GM23338 (cell line): ENCODE measurements at regions not wholly inside any gene's neighbourhood (a gene's known extent, or its start where the extent isn't known, plus 50 kb on each side); places are given as distances from the start of the nearest gene placed in this dataset.

ENCODE experiments used
- ATAC-seq: fragments of 200-7000 bp; cut with Tn5 transposase; 3 replicates; pipeline ENCODE4 v1.9.1; 2020
- DNase-seq: peaks from one replicate; pipeline ENCODE4 v3.0.0-alpha.2; 2015; ENCODE audit warnings: low spot score
- H2AFZ ChIP-seq: fragments of 200-600 bp; sonication (generic); 2 replicates; pipeline ENCODE4 v1.8.0; 2016; ENCODE audit warnings: antibody characterized with exemption, mild to moderate bottlenecking, moderate library complexity
- H3F3A ChIP-seq: fragments of 200-600 bp; sonication (generic); replicated peaks from 2 replicates; pipeline ENCODE4 v1.8.0; 2017; ENCODE audit warnings: antibody characterized with exemption, mixed run types, low read depth
- H3K27ac ChIP-seq: fragments of 200-600 bp; sonication (generic); 2 replicates; pipeline ENCODE4 v1.6.1; 2016; ENCODE audit warnings: low read depth
- H3K27me3 ChIP-seq: fragments of 200-600 bp; sonication (generic); 2 replicates; pipeline ENCODE4 v1.8.0; 2016; ENCODE audit warnings: mild to moderate bottlenecking, mixed run types, moderate library complexity; ENCODE audit not compliant: insufficient read depth
- H3K36me3 ChIP-seq: fragments of 200-600 bp; sonication (generic); 2 replicates; pipeline ENCODE4 v1.8.0; 2016; ENCODE audit warnings: mild to moderate bottlenecking; ENCODE audit not compliant: insufficient read depth
- H3K4me1 ChIP-seq: fragments of 200-600 bp; sonication (generic); 2 replicates; pipeline ENCODE4 v1.8.0; 2016; ENCODE audit warnings: mild to moderate bottlenecking, moderate library complexity; ENCODE audit not compliant: insufficient read depth
- H3K4me2 ChIP-seq: fragments of 200-600 bp; sonication (generic); 2 replicates; pipeline ENCODE4 v1.7.1; 2017; ENCODE audit warnings: mixed run types
- H3K4me3 ChIP-seq: fragments of 200-600 bp; sonication (generic); 2 replicates; pipeline ENCODE4 v1.6.1; 2016; ENCODE audit warnings: mixed run types
- H3K79me2 ChIP-seq: fragments of 200-600 bp; sonication (generic); replicated peaks from 2 replicates; pipeline ENCODE4 v1.8.0; 2017; ENCODE audit warnings: mild to moderate bottlenecking; ENCODE audit not compliant: insufficient read depth
- H3K9me2 ChIP-seq: fragments of 200-600 bp; sonication (generic); 2 replicates; pipeline ENCODE4 v1.8.0; 2017; ENCODE audit not compliant: insufficient read depth
- H4K20me1 ChIP-seq: fragments of 200-600 bp; sonication (generic); replicated peaks from 2 replicates; pipeline ENCODE4 v1.8.0; 2017; ENCODE audit warnings: mild to moderate bottlenecking; ENCODE audit not compliant: insufficient read depth
- H3K27ac Mint-ChIP-seq: 2 replicates; pipeline ENCODE4 v1.8.0; 2020; ENCODE audit warnings: inconsistent platforms, mild to moderate bottlenecking, moderate library complexity, mixed read lengths
- H3K27me3 Mint-ChIP-seq: 3 replicates; pipeline ENCODE4 v1.8.0; 2022; ENCODE audit warnings: low read depth, mild to moderate bottlenecking, moderate library complexity, mixed read lengths, inconsistent platforms; ENCODE audit not compliant: insufficient read depth, poor library complexity
- H3K36me3 Mint-ChIP-seq: 3 replicates; pipeline ENCODE4 v1.8.0; 2021; ENCODE audit warnings: low read depth, mild to moderate bottlenecking, inconsistent platforms, moderate library complexity, mixed read lengths
- H3K4me1 Mint-ChIP-seq: 3 replicates; pipeline ENCODE4 v1.8.0; 2020; ENCODE audit warnings: mild to moderate bottlenecking, inconsistent platforms, mixed read lengths
- H3K4me3 Mint-ChIP-seq: 3 replicates; pipeline ENCODE4 v1.8.0; 2021; ENCODE audit warnings: moderate library complexity, mild to moderate bottlenecking, inconsistent platforms, mixed read lengths
- H3K9me3 Mint-ChIP-seq: 3 replicates; pipeline ENCODE4 v1.8.0; 2020; ENCODE audit warnings: moderate library complexity, mild to moderate bottlenecking, inconsistent platforms, mixed read lengths
- CTCF ChIP-seq, 2 experiments: fragments of 200-600 bp in 1 of 2; sonication (generic) in 1 of 2; conservative IDR thresholded peaks; 2 replicates each; pipeline versions ENCODE4 v1.5.1 to v1.6.1; 2016 to 2017; ENCODE audit warnings: antibody characterized with exemption in 2 of 2, low read depth in 2 of 2, mild to moderate bottlenecking in 2 of 2, moderate library complexity in 1 of 2
- EZH2 ChIP-seq: fragments of 200-600 bp; sonication (generic); IDR thresholded peaks from one replicate; pipeline ENCODE4 v1.8.0; 2017; ENCODE audit warnings: antibody characterized with exemption, mild to moderate bottlenecking, low read depth; ENCODE audit not compliant: unreplicated experiment
- NANOG ChIP-seq: IDR thresholded peaks from 2 replicates; pipeline ENCODE4 v1.6.1; 2016; ENCODE audit warnings: antibody characterized with exemption, borderline replicate concordance
- STAT1 ChIP-seq: IDR thresholded peaks from one replicate; pipeline ENCODE4 v1.6.1; 2016; ENCODE audit warnings: antibody characterized with exemption; ENCODE audit not compliant: unreplicated experiment
- ZNF331 ChIP-seq: fragments of 250-450 bp; sonication (Bioruptor Pico); IDR thresholded peaks from 2 replicates; pipeline ENCODE4 v1.5.0; 2020; ENCODE audit warnings: low read depth, mild to moderate bottlenecking, moderate library complexity
- ZNF462 ChIP-seq: fragments of 250-450 bp; sonication (Bioruptor Pico); IDR thresholded peaks from 2 replicates; pipeline ENCODE4 v1.5.0; 2020; ENCODE audit warnings: mild to moderate bottlenecking, moderate library complexity

GRCh38 chr1:221605569-221605968, 136.3 kb downstream of the DUSP10 start:
- Mint-ChIP-seq H3K27ac (no peak overlapping the region), H3K36me3 (no peaks in the 10 kb centered on the region), H3K4me3 (no peak overlapping the region), H3K27me3 (no peaks in the 10 kb centered on the region), H3K9me3 (no peaks in the 10 kb centered on the region), H3K4me1 (no peaks in the 10 kb centered on the region)
- Histone ChIP-seq H3K4me2 (no peak overlapping the region), H3K4me3 (no peak overlapping the region), H4K20me1 (no peaks in the 10 kb centered on the region), H3F3A (no peaks in the 10 kb centered on the region), H3K79me2 (no peaks in the 10 kb centered on the region), H3K4me1 (no peaks in the 10 kb centered on the region), H2AFZ (no peak overlapping the region; the same call in 1 of the 2 replicates), H3K27me3 (no peaks in the 10 kb centered on the region), H3K27ac (no peak overlapping the region), H3K36me3 (no peaks in the 10 kb centered on the region), H3K9me2 (no peaks in the 10 kb centered on the region)
- TF ChIP-seq STAT1: no peak
- no peak for TF ChIP-seq NANOG
- no peak for TF ChIP-seq ZNF462
- TF ChIP-seq CTCF (conservative IDR thresholded peaks at IDR 0.05; ENCODE audit: low read depth in 2 of 2): no peak
- no peak for TF ChIP-seq ZNF331 (CRISPR knock-in tag)
- no peak for TF ChIP-seq EZH2
- ATAC-seq: no peak
- DNase-seq: no peak
